HG02981 (cell line): ENCODE measurements at regions not wholly inside any gene's neighbourhood (a gene's known extent, or its start where the extent isn't known, plus 50 kb on each side); places are given as distances from the start of the nearest gene placed in this dataset.

Experiments
- ATAC-seq: cut with Tn5 transposase; IDR thresholded peaks from one replicate; pipeline ENCODE4 v1.9.1; 2021; ENCODE audit warnings: mild to moderate bottlenecking, moderate library complexity; ENCODE audit not compliant: unreplicated experiment

DNA sequence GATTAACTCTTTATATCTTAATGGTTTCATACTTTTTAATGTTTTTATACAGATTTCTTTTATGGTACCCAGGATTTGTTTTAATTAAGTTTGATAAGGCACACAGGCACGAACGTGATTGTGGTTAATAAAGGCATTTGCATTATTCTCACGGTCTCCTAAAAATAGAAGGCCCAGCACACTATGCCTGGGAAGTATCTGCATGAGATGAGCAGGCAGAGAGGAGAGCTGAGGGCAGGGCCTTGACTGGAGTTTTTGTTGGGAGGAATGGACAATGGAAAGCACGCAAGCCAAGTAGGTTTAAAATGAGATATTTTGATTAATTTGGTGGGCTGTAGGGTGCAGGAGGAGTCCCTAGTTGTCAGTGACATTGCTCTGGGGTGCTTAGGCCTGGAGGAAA is 1714.3 kb upstream of the PCDH7 start:
- ATAC-seq: no peak

DNA sequence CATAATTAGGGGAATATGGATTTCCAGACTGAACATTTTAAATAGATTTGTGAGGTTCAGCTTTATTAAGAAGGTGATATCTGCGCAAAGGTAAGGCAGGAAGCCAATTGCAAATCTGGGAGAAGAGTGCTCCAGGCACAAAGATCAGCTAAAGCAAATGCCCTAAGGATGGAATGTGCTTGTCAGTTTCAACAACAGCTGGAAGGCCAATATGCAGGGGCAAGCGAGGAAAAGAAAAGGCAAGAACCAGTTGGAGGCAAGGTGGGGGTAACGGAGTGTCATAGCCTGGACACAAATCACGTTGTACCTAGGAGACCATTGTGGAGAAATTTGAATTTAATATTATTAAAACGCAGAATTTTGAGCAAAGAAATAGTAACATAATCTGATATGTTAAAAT is 1710.3 kb upstream of the PCDH7 start:
- ATAC-seq: no peak

DNA sequence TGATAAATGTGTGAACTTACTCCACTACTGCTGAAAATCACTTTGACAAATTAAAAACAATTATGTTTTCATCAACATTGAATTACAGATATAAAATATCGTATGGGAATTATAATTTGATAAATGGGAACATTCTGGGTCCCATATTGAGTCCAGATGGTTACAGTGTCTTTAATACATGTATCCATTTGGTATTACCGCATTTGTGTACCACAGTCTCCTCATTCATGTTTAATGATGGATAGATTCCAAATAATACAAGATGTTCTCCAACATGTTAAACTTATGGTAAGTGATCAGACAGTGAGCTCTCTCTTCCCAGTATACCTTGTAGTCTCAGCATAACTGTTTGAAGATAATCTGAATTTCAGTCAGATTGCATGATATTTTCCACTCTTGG is 1706.8 kb upstream of the PCDH7 start:
- ATAC-seq: no peak

DNA sequence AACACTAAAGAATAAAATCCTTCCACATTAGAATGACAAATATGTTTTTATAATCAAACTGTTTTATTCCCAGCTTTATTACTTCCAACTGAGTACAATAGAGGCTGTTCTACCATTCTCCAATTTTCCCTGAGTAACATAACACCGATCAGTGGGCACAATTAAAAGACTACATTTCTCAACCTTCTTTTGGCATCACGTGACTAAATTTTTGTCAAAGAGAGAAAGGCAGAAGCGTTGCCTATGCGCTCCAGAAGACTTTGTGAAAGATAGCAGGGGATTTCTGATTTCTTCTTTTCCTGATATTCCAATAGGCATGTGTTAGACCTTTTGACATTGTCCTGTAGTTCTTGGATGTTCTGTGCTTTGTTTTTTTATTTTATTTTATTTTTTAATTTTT is 1705.6 kb upstream of the PCDH7 start:
- no peak for ATAC-seq

DNA sequence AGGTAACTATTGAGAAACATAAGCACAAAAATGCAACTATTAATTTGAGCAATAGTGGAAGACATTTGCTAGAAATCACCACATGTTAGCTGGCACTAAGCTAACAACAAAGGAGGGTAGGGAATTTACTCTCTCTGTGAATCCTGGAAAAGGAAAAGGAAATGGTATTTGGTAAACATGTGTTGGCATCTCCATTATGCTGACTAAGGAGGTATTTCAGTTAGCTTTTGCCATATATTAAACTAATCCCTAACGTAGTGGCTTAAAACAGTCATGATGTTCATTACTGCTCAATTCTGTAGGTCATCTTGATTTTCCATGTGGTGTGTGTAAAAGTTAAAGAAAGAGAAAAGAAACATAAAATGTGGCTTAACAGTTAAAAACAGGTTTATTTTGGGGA is 1686.5 kb upstream of the PCDH7 start:
- ATAC-seq: no peak

DNA sequence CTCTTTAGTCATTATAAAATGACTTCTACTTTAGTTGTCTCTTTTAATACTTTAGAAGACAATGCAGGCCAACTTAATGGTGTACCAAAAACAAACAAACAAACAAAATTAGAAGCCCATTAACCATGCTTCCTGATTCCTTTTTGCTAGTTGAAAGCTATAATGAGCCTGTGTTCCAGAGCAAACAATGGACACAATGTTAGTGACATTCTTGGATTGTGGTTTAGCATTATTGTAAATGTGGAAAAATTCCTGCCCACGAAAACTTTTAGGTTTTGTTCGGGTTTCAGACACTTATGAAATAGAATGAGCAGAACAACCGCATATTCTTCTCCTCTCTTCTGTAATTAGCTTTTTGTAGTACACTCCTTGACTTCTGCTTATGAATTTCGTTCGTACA is 1682.7 kb upstream of the PCDH7 start:
- no peak for ATAC-seq

DNA sequence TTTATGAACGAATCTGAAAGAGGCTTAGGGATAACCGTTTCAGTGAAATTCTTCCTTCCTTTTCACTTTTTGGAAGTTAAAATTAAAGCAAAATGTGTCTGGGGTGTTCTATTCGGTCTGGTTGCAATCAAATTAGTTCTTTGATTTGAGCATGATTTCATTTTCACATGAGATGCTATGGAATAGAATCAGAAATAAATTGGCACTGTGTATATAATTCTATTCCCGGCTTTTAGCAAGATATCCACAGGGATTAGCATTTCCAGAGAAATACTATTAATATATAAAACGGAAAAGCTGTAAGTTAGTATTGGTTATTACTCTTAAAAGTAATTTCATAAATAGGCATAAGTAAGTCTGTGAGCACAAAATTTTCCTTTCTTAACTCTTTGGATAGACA is 1676.8 kb upstream of the PCDH7 start:
- no peak for ATAC-seq

DNA sequence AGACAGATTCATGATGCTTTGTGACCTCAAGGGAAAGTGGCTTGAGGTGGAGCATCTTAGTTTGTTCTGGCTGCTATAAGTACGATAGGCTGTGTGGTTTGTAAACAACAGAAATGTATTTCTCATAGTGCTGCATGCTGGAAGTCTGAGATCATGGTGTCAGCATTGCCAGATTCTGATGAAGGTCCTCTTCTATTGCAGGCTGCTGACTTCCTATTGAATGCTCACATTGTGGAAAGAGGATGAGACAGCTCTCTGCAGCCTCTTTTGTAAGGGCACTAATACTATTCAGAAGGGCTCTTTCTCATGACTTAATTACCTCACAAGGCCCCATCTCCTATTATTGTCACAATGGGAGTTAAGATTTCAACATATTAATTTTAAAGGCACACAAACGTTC is 1674.0 kb upstream of the PCDH7 start:
- no peak for ATAC-seq

DNA sequence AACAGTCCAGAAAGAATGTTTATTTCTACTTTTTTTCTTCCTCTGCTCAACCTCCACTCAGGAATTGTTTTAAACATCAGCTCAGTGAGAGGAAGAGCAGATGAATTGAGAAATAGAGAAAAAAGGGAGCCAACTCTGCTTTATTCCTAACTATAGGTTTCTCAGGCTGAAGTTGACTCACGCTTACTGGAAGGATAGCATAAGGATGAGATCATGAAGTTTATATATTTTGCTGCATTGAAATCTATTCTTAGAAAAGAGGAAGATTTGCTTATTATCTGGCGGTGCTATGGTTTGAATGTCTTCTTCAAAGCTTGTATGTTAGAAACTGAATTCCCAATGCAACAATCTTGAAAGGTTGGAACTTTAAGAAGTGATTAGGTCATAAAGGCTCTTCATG is 1673.4 kb upstream of the PCDH7 start:
- ATAC-seq: no peak

DNA sequence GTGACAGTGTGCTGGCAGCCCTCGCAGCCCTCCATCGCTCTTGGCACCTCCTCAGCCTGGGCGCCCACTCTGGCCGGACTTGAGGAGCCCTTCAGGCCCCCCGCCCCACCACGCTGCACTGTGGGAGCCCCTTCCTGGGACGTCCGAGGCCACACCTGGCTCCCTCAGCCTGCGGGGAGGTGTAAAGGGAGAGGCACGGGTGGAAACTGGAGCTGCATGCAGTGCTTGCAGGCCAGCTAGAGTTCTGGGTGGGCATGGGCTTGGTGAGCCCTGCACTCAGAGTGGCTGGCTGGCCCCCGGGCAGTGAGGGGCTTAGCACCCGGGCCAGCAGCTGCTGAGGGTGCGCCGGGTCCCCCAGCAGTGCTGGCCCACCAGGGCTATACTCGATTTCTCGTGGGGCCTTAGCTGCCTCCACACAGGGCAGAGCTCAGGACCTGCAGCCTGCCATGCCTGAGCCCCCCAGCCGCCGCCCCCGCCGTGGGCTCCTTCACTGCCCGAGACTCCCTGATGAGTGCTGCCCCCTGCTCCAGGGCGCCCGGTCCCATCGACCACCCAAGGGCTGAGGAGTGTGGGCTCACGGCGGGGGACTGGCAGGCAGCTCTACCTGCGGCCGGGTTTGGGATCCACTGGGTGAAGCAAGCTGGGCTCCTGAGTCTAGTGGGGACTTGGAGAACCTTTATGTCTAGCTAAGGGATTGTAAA is 1672.7 kb upstream of the PCDH7 start:
- no peak for ATAC-seq

DNA sequence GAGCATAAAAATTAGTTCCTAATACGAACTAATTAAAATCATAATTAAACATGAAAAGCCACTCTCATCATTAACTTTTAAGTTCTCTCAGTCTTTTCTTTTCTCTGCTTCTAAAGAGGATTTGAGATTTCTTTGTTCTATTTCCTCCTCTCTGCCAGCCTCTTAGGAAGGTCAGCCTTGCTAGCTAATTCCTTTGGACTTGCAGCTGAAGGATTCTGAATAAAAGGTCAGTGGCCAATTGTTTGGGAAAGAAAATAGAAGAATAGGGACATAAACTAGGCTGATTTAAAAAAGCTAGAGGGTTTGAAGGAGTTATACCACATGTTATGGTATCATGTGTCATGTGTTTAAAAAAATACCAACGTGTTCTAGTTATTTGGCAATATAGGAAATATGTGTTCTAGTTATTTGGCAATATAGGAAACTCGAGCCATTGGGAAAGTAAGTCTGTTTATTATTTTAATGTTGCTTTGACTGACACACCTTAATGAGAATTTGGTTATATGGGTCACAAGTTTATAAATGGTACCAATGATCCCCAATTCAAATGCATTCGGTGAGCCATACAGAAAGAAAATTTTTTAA is 1668.7 kb upstream of the PCDH7 start:
- no peak for ATAC-seq

DNA sequence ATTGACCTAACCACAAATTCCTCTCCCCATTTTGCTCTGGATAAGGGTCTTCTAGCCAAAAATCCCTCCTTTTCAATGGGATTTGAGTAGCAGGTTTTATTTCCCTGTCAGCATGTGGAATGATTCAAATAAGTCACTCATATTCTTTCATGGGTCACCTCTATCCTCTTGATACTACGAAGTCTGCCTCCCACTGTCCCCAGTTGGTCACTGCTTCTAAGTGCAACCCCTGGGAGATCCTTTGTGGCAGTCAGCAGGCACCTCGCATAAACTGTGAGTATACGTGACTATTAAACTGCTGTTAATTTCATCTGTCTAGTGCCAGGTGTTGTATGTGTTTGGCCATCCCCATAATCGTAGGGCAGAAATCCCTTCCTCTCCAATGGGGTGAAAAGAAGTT is 1667.9 kb upstream of the PCDH7 start:
- ATAC-seq: no peak

DNA sequence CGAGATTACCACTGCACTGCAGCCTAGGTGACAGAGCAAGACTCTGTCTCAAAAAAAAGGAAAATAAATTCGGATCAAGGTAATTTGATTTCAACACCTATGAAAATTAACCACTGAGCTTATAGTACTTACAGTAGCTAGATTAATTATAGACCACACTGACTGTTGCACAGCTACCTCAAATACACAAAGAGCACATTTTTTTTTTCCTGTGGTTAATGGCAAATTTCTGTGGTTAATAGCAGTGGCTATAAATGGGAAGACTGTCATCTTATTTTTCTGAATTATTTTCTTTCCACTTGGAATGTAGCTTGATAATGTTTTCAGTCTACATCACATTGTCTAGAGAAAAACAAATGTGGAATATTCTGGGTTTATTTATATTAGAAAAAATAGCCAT is 1661.6 kb upstream of the PCDH7 start:
- ATAC-seq: no peak

DNA sequence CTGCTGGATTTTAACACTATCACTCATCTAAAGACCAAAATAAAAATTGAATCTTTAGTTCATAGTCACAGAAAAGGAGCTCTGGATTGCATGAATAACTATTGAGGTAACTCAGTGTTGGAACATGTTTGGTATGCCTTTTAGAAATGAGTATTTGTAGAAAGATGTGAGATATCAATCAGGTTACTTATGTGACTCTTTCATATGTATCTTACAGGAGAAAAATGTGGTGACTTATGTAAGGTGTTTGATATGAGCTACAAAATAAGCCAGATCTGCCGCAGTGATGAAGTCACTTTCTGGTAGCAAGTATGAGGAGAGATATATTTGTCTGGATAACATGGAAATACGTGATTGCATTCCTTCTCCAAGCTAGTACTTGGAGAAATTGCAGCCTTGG is 1653.3 kb upstream of the PCDH7 start:
- no peak for ATAC-seq

DNA sequence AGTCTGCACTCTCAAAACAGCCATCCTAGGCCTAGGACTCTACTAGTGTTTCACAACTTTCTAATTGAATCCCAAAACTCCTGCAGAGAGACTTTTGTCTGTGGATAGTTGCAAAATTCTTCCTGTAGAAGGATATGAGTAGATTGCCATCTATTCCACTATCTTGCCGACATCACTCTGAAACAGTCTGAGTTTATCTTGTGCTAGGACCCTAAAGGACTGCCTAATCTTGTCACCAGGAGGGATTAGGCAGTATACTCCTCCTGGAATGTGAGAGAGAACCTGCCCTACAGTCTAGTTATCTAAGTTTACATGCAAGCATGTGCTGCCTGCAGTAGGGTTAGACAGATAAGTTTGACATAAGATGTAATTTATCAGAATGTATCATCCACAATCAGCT is 1646.6 kb upstream of the PCDH7 start:
- no peak for ATAC-seq

DNA sequence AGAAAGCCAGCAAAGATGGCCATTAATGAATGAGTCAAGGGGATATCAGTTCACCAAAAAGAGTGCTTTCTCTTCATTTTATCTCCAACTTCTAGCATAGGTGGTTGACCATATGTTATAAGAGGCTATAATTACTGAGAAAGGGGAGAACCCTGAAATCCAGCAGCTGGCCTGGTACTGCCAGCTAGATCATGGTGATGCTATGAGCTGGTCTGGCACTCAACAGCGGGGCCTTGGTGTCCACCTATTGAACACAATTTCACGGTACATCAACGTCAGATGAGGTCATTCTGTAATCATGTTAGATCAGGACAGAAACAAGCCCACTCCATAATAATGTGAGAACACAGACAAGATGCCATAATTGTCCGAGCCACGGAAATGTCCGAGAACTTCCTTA is 1644.8 kb upstream of the PCDH7 start:
- no peak for ATAC-seq

DNA sequence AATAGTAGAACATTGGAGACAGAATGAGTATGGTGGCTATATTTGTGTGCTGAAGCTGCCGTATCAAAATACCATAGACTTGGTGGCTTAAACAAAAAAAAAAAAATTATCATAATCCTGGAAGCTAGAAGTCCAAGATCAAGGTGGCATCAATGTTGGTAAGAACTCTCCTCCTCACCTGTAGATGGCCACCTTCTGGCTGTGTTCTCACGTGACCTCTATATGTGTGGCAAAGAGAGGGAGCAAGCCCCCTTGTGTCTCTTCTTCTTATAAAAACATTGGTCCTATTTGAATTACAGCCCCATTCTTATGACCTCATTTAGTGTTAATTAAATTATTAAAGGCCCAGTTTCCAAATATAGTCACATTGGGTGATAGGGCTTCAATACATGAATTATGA is 1640.9 kb upstream of the PCDH7 start:
- ATAC-seq: no peak

DNA sequence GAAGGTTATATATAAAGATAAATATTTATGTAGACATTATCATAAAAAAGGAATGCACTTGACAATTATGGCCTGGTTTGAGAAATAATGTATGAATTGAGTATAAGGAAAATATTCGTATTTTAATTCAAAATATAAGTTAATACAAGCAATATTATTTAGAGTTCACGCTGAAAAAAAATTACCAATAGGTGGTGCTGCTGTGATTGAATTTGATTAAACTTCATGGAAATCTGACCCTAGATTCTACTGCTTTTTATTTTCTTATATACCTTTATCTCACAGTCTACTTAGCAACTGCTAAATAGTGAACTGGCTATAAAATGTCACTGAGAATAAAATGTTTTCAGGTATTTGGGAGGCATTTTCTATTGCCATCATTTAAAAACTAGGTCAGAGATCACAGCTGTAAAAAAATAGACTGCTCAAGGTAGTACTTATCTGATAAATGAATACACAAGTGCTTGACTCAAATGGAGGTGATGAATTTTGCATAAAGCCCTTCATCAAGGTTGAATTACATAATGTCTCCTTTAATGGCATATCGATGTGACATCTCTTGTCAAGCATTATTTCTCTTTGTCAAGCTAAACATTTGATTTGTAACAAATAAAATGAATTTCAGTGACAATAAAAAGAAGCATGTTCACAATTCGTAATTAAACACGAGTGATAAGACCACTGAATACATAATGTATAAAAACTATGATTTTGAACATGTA is 1638.8 kb upstream of the PCDH7 start:
- ATAC-seq: no peak

DNA sequence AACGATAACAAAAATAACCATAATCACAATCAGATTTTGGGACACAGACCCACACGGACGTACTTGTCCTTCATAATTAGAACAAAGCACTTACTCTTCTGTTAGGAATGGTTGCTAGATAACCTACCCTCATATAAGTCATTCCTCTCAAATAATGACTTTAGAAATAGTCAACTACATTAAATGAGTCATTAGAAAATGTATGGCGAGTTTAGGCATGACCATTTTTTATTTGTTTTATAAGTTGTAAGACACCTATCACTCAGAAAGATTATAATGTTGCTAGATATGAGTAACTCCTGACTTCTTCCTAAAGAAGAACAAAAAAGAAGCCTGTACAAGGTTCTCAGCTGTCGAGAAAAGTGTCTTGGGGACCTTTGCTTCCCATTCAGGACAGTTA is 1637.5 kb upstream of the PCDH7 start:
- no peak for ATAC-seq

DNA sequence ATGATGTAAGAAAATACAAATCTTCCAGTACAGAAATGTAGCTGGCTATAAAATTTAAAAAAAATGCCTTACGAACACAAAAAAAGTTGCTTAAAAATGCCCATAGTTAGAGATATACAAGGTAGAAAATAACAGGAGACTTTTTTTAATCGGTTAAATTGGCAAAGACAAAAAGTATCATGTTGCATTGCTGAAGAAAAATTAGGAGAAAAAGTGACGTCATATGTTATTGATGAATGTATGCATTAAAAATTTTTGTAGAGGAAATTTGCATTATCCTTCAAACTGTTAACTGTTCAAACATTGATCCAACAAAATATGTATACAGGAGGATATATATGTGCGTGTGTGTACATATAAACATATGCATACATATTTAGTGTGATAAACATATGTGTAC is 1634.4 kb upstream of the PCDH7 start:
- ATAC-seq: no peak

DNA sequence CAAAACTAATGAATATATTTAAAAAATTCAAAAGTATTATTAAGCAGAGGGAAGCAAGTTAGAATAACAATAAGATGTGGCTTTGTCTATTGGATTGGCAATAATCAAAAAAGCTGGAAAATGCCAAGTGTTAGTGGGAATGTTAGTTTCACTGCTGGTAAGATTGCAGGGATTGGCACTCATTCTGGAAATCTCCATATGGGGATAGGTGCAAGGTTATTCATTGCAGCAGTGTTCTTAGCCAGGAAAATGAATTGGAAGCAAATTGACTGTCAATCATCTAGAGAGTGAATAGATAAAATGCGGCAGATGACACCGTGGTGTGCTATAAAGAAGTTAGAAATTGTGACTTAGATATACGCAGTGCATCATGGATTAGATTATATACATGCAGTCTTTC is 1615.5 kb upstream of the PCDH7 start:
- ATAC-seq: no peak

DNA sequence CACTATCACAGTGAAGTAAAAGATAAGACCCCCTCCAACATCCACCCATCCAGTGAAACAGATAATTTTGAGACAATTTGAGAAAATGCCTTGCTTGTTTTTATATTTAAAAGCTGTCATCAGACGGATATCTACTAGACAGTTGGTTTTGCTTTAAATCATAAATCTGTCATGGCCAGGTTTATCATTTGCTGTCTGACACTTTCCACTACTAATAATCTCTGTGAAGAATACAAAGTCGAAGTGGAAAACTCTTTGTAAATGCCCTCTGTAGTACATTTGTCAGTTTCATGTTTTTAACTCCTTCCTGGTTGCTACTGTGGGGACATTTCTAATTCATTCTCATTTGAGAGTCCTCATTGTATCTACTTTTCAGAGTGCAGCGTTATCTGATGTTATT is 1606.2 kb upstream of the PCDH7 start:
- no peak for ATAC-seq
